ENCODE measurements at regions not wholly inside any gene's neighbourhood (a gene's known extent, or its start where the extent isn't known, plus 50 kb on each side); places are given as distances from the start of the nearest gene placed in this dataset.

GRCh38 chr15:62612183-62612733, 430.3 kb upstream of the TPM1 start:
- DNase-seq (ENCODE audit: low read depth) = no peak

DNA sequence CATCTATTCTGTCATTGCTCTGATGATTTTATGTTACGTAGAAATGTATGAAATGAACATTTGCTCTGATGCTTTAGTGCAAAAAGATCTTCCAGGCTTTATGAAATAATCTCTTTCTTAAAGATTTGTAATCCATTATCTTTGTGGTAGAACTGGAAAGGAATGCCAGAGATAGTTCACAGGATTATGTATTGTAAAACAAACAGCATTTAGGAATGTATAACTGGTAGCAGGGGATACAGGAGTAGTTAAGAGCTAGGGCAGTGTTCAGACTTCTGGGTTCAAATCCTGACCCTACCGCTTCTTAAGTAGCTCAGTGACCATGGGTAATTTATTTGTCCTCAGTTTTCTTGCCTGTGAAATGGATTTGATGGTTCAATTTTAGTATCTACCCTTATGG, 429.8 kb upstream of the TPM1 start:
- no peak for DNase-seq (ENCODE audit: low read depth)

DNA sequence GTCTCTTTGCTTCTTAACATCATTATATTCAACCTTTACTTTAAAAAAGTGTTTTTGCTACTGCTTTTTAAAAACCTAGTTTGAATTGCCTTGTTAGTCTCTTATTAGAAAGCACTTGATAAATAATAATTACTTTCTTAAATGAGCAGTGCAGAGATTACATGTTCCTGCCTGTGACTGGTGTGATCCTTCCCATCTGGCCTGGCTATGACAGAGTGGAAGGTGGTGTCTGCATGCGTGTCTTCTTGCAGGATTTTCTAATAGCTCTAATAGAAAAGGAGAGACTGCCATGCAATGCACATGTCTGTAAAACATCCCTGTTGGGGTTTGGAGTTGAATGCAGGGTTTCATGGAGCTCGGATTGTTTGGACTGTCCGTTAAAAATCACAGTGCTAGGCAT, 425.8 kb upstream of the TPM1 start:
- no peak for DNase-seq (ENCODE audit: low read depth)

DNA sequence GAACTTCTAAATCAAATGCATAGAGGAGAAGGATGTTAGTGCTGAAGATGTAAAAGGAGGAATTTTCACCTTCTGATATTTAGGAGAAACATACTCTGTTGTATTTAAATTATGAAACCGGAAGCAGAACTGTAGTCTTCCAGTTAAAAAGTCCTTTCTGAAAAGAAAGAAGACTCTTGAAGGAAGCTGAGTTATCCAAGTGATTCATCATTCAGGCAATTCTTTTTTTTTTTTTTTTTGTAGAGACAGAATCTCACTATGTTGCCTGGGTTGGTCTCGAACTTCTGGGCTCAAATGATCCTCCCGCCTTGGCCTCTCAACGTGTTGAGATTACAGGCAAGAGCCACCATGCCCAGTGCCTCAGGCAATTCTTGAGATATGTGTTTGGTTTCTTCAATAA, 424.8 kb upstream of the TPM1 start:
- DNase-seq (ENCODE audit: low read depth) = no peak

GRCh38 chr15:62618432-62618831, 424.1 kb upstream of the TPM1 start:
- peak; percentile 68 for DNase-seq (ENCODE audit: low read depth)

GRCh38 chr15:62618846-62619504, 423.6 kb upstream of the TPM1 start:
- DNase-seq (ENCODE audit: low read depth) = no peak

DNA sequence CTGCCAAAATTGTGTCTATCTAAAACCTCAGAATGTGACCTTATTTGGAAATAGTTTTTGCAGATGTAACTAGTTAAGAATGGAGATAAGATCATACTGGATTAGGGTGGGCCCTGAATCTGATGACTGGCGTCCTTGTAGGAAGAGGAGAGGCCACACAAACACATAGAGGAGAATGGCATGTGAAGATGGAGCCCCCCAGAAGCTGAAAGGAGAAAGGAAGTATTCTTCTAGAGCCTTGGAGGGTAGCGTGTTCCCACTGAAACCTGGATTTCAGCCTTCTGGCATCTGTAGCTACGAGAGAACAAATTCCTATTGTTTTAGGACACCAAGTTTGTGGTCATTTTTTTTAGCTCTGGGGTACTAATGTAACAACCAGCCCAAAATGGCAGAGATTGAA, 423.0 kb upstream of the TPM1 start:
- DNase-seq (ENCODE audit: low read depth) = no peak

DNA sequence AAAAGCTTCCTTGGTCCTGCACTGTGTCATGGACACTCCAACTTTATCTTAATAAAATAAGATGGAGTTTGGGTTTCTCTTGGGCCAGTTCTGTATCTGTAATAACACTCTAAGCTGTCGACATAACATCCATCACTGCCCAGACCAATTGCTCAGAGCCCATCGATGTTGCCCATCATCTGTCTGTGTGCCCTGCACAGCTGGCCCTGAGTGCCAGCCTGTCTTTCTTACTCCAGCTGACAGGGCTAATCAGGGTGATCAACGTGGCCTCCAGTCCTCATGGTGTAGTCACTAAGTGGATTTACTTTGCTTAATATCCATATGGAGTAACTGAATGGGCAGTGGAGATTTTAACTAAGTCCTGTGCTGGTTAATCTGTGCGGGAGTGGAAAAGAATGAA, 419.8 kb upstream of the TPM1 start:
- no peak for DNase-seq (ENCODE audit: low read depth)

DNA sequence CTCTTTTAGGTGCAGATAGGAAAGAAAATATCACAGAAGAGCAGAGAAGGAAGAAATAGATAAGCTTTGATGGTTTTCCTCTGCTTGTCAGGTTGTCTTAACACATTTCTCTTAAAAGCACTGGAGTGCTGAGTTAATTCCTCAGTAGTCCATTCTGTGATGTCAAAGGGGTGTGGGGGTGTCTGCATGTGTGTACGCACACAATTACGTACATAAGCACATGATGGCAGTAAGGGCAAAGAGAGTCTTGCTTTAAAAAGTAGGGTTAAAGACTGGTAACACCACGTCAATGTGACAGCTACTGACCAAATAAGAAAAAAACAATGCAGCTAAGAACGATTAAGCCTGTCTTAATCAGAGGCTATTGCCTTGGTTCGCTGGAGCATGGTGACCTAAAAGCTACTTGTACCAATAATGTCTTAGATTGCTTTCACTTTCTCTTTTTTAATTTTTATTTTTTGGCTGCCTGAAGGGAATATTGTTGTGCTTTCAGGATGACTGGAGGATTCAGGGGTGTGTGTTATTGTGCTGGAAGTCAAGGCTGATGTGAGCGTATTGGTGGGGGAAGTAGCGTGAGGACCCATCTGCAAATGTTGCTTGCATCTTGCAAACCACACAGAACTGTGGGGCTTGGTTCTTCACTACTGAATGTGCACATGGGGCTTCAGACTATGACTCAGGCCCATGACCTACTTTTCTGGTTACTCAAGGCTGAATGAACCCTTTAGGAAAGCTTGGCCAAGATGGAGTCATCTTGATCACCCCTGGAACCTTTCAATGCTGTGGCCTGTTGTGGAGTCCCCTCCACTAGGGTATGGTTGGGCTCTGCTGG, 417.8 kb upstream of the TPM1 start:
- DNase-seq (ENCODE audit: low read depth) = peak; percentile 42

GRCh38 chr15:62625429-62626033, 417.0 kb upstream of the TPM1 start:
- no peak for DNase-seq (ENCODE audit: low read depth)

DNA sequence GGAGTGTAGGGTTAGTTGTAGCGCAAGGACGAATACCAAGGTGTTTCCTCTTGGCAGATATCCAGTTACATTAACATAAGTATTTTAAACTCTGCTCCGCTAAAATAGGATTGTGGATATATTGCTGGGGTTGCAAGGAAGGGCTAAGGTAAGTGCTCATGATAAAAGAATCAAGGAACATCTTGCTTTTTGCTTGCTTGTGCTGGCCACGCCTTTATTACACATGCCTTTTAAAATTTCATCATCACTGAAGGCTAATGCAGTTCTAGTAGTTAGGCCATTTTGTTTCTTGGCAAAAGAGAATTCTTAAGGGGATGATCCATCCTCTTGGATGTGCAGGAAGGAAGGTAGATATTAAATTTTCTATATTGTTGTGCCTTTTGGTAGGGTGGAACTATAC, 415.6 kb upstream of the TPM1 start:
- no peak for DNase-seq (ENCODE audit: low read depth)

GRCh38 chr15:62631076-62631724, 411.3 kb upstream of the TPM1 start:
- DNase-seq (ENCODE audit: low read depth) = no peak

DNA sequence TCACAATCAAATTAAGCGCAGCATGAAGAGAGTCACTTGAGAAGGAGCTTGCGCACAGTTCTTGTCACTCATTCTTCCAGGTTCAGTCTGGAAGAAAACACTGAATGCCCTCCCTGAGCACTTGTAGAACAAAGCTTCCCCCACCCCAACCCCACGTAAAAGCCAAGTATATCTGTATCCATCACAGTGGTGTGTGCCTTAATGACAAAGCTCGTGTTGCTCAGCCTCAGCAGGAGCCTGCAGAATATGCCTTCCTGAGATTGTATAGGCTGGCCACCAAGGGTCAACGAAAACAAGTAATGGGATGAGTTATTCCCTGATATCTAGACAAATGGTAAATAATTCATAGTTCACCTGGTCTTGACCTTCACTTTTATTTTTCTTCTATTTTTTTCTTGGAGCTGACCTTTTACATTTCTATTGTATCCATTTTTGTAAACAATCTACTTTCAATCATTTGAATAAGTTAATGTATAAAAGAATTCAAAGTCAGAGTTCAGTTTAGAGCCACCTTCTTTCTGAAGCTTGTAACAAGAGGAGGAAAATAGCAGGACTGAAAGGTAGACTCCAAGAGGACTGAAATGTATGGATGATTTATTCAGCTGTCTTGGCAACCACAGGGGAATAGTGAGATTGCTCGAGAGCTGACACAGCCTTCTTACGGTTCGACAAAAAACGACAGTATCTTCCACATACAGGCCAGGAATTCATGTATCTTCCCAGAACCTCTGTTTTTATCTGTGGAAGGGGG, 405.5 kb upstream of the TPM1 start:
- DNase-seq (ENCODE audit: low read depth) = no peak

- DNase-seq (ENCODE audit: low read depth) = no peak
Measured at GRCh38 chr15:62637574-62637897, 405.0 kb upstream of the TPM1 start.

DNA sequence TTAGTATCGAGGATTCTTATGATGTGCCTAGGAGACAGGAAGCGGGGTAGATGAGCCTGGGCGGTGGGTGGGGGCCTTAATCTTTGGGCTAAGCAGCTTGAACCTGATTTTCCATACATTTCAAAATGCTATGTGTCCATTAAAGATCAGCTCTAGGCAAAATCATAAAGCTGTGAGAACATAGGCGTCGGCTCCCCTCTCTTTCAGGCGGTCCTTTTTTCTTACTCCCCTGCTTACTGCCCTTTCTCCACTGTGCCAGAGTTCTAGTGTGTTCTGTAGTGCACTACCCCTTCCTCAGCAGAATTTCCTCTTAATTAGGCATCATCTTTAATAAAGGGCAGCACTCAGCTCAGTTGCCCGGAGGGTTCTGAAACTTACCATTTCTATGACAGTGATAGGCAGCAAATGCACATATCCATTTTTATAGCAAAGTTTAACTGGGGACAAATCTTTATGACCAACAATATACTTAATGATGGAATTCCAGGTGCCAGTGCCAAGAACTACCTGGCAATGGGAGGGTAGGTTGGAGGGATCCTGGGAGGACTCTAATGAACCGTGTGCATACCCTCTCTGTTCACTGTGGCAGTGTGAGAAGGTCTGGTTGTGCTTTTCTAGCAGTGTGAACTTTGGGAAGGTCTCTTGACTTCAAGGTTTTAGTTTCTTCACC, 404.5 kb upstream of the TPM1 start:
- no peak for DNase-seq (ENCODE audit: low read depth)

GRCh38 chr15:62639432-62639831, 403.1 kb upstream of the TPM1 start:
- no peak for DNase-seq (ENCODE audit: low read depth)

DNA sequence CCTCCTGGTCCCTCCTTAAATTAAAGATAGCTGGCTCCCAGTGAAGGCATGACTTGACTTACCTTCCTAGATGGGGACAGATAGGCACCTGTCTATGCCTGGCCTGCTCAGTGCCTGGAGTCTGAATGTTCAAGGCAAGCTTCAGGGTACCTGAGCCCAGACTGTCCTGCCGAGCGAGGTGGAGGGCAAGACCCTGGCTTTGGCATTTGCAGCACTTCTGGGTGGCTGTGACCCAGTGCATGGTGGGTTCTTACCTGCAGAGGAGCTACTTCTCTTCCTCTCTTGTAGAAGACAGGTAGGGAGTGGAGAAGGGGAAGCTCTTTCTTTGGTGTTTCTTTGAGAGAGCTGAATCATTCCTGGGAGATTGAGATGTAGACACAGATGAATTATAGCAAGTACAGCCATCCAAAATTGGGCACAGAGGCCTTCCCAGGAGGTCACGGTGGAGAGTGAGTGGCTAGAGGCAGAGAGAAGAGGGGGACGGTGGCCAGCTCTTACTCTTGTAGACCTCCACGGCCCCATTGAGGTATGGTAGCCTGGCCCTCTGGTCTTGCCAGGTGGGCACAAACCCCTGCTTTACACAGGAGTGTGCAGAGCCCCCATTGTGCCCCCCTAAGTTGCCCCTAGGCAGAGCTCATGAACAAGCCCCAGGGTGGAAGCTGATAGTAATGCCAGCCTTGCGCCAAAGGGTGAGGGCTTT, 402.5 kb upstream of the TPM1 start:
- no peak for DNase-seq (ENCODE audit: low read depth)

GRCh38 chr15:62641825-62642224, 400.7 kb upstream of the TPM1 start:
- DNase-seq (ENCODE audit: low read depth) = no peak

DNA sequence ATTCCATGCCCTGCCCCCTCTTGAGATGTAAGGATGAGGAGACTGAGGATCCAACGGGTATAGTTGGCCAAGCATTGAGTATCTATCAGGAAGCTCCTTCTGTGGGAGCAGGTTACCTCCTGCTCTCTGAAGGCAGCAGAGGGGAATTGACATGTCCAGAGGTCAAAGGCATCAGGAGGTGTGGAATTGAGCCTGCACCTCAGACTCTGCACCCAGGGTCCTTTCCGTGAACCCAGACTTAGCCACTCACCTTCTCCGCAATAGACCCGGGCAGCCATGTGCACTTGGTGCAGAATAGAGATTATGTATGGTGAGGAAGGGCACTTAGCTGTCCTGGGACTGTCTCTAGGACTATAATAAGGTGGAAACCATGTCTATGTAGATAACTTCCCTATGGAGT, 399.0 kb upstream of the TPM1 start:
- no peak for DNase-seq (ENCODE audit: low read depth)

GRCh38 chr15:62644216-62644888, 398.2 kb upstream of the TPM1 start:
- no peak for DNase-seq (ENCODE audit: low read depth)

All from non-pigmented ciliary epithelial cell (primary cell).